Skin epidermis (tissue), 12 donors: ENCODE measurements at regions not wholly inside any gene's neighbourhood (a gene's known extent, or its start where the extent isn't known, plus 50 kb on each side); places are given as distances from the start of the nearest gene placed in this dataset.

Experiments
- H3K27ac ChIP-seq, 21 experiments: fragments of 200-600 bp; sonication (generic) in 11 of 21; one replicate each; pipeline ENCODE4 v1.5.0; 2020; ENCODE audit warnings: mild to moderate bottlenecking in 3 of 21, inconsistent platforms in 2 of 21, moderate library complexity in 2 of 21
- H3K4me3 ChIP-seq, 7 experiments: fragments of 200-600 bp; sonication (generic) in 2 of 7; one replicate each; pipeline ENCODE4 v1.5.0; 2020; ENCODE audit warnings: inconsistent platforms in 2 of 7, mild to moderate bottlenecking in 2 of 7, moderate library complexity in 1 of 7

DNA sequence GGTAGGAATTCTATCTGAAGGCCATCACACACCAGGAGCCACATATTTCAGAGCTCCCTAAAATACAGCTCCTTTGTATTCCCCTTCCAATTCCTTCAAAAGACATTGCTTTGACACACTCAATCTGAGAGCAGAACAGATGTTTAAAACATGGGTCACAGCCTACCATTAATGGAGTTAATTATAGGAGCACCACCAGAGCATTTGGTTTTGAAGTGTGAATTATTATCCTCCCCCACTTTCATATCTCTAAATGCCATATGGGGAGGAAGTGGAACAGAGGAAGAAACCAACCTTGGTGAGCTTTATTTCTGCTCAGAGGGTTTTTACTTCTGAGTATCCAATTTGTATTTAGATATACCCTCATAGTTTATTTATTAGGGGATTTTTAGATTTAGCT, 50.7 kb upstream of the TNFRSF21 start:
- Histone ChIP-seq H3K27ac (no peak overlapping the region), H3K4me3 (no peak overlapping the region)

DNA sequence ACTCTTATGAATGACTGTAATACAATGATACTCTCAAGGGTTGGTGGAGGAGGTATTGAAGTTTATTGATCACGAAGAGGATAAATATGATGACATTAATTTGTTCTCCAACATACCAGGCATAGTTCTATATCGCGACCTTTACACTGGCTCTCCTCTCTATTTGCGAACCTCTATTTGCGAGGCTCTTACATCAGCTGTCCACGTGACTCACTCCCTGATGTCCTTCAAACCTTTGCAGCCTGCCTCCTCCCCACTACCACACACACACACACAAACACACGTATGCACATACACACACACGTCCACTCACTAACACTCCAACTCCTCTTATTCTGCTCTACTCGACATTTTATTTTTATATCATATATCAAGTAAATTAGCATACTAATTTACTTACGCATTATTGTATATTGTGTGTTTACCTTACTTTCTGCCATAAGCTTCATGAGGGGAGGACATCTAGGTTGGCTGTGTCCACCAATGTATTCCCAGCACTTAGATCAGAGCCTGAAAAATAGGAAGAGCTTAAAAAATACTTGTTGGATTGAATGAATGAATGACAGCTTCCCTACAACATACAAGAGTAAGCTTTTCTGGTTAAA, 53.3 kb upstream of the TNFRSF21 start:
- Histone ChIP-seq H3K27ac (no peak overlapping the region), H3K4me3 (no peak overlapping the region)

DNA sequence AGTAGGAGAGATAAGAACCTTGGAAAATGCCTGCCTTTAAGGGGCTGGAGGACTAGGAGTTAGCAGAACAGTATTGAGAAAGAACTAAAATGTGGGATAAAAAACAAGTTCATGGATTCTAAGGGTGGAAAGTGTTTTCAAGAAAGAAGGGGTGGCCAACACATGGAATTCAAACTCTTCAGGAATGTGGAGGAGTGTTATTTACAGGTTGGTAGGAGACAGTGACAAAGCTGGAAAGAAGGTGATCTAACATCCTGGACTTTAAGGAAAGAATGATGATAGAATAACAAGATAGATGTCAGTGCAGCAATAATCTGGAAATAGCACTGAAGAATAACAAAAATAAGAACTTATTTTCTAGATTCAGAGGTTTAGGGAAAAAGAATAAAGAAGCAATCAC, 54.0 kb upstream of the TNFRSF21 start:
- H3K27ac ChIP-seq, result no peak overlapping the region
- H3K4me3 ChIP-seq, result no peak overlapping the region

DNA sequence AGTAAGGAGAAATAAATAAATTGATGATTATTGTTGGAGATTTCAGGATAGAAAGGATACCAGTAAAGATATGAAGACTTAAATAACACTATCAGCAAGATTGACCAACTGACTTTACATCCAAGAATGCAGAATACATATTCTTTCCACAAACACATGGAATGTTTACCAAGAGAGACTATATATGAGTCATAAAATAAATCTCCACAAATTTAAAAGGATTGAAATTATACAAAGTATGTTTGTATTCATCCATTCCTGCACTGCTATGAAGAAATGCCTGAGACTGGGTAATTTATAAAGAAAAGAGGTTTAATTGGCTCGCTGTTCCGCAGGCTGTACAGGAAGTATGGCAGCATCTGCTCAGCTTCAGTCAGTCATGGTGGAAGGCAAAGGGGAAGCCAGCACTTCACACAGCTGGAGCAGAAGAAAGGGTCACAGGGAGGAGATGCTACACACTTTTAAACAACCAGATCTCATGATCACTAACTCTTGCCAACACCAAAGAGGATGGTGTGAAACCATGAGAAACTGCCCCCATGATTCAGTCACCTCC, 56.7 kb upstream of the TNFRSF21 start:
- Histone ChIP-seq H3K27ac (no peak overlapping the region), H3K4me3 (no peak overlapping the region)

DNA sequence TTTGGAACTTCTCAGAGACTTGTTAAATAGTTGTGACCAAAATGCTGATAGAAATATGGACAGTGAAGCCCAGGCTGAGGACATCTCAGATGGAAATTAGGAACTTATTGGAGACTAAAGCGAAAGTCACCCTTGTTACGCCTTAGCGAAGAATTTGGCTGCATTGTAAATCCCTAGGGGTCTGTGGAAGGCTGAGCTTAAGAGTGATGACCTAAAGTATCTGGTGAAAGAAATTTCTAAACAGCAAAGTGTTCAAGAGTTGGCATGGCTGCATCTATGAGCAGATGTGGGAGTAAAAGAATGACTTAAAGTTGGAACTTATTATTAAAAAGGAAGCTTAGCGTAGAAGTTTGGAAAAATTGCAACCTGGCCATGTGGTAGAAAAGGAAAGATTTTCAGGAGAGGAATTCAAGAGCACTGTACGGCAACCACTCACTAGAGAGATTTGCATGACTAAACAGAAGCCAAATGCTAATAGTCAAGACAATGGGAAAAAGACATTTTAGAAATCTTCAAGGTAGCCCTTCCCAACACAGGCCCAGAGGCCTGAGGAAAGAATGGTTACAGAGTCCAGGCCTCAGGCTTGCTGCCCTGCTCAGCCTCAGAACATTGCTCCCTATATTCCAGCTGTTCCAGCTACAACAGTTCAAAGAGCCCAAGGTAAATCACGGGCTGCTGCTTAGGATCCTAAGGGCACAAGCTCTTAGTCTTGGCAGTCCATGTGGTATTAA, 61.6 kb upstream of the TNFRSF21 start:
- Histone ChIP-seq H3K27ac (no peak overlapping the region), H3K4me3 (no peak overlapping the region)

DNA sequence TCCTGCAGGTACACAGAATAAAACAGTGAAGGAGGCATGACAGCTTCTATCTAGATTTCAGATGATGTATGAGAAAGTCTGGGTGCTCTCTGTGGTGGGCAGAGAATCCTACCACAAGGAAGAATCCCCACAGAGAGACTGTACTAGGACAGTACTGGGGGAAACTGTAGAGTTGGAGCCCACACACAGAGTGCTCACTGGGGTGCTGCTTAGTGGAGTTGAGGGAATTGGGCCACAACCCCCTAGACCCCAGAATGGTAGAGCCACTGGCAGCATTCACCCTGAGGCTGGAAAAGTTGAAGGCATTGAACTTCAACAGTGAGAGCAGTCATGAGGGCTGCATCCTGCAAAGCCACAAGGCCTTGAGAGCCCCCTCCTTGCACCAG, 62.2 kb upstream of the TNFRSF21 start:
- Histone ChIP-seq H3K27ac (no peak overlapping the region), H3K4me3 (no peak overlapping the region)

DNA sequence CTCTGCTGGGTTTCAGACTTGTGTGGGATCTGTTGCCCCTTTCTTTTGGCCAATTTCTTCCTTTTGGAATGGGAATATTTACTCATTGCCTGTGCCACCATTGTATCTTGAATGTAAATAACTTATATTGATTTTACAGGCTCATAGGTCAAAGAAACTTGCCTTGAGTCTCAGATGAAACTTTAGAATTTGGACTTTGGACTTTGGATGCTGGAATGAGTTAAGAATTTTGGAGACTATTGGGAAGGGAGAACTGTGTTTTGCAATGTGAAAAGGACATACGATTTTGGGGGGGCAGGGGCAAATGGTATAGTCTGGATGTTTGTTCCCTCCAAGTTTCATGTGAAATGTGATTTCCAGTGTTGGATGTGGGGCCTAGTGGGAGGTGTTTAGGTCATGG, 62.6 kb upstream of the TNFRSF21 start:
- no peak overlapping the region for H3K4me3 ChIP-seq
- H3K27ac ChIP-seq, result no peak overlapping the region

DNA sequence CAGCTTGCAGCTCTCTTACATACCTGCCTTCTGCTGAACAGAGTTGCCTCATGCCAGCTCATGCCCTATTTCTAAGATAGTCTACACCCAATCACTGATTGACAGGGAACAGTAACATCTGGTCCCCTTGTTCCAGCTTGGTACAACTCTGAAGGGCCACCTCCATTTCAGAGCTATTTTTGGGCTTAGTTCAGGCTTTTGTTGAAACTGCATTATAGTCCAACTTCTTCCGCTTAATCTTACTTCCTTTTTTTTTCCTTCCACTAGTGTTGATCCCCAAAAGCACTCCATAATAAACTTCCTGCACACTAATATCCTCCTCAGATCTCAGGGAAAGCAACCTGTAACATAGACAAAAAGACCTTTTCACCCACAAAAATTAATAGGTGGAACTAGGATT, 65.7 kb upstream of the TNFRSF21 start:
- H3K4me3 ChIP-seq, result no peak overlapping the region
- H3K27ac ChIP-seq, result no peak overlapping the region

DNA sequence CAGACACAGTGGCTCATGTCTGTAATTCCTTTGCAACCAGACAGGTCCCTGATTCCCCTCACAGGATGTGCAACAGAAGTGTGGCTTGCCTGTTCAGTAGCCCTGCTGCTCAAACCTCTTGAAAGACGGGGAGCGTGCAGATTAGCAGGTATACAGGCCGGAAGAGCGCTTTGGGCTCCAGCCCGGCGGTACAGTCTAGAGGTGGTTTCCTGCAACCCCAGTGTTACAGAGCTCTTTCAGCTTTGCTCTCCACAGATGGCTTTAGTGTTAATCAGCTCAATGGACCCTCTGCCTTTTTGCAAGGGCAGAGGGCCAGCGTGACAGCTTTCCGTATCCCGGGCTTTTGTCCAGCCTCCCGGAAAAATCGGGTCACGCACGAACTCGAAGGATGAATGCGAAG, 67.2 kb upstream of the TNFRSF21 start:
- H3K27ac ChIP-seq, result no peak overlapping the region
- no peak overlapping the region for H3K4me3 ChIP-seq

DNA sequence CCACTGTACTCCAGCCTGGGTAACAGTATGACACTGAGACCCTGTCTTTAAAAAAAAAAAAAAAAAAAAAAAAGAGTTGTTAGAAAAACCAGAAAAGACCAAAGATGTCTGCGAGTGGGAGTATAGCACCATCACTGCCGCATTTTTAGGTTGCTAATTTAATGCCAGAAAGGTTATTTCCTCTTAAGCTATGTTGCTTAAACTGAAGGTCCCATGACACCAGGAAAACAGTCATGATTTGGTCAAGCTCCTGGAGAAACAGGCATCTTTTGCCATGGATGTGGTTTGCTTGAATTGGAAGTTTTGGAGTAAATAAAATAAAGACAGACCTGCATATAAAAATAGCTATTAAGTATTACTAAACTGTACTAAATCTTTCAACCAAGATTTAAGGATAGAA, 68.3 kb upstream of the TNFRSF21 start:
- Histone ChIP-seq H3K4me3 (no peak overlapping the region), H3K27ac (no peak overlapping the region)

DNA sequence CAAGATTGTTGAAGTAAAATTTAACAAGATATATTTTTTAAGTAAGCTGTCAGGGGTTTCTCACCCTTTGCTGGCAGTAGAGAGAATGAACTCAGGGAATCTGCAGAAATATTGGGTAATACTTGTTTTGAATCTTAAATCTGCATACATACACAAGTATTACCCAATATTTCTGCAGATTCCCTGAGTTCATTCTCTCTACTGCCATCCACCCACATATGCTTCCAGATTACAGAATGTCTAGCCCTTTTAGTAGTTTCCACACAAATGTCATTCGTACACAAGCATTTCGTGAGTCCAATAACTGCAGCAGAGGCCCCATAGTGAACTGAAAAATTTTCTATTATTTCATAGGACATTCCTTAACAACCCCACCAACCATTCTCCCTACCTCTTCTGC, 69.6 kb upstream of the TNFRSF21 start:
- H3K4me3 ChIP-seq, result no peak overlapping the region
- H3K27ac ChIP-seq, result no peak overlapping the region

DNA sequence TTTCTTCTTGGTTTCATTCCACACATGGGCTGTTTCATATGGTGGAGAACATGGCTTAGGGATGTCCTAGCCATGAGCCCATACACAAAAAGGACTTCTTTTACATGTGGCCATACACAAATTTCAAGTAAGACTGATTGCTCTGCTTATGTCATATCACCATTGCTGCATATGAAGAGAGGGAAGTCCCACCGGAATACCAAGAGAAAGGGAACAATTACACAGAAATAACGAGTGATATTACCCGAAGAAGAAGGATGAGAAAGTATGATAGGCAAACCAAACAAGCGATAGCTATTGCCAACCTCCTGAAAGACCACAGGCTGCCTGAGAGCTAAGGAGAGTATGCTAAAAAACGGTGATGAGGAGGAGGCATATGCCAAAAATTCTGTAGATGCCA, 70.5 kb upstream of the TNFRSF21 start:
- Histone ChIP-seq H3K27ac (no peak overlapping the region), H3K4me3 (no peak overlapping the region)

DNA sequence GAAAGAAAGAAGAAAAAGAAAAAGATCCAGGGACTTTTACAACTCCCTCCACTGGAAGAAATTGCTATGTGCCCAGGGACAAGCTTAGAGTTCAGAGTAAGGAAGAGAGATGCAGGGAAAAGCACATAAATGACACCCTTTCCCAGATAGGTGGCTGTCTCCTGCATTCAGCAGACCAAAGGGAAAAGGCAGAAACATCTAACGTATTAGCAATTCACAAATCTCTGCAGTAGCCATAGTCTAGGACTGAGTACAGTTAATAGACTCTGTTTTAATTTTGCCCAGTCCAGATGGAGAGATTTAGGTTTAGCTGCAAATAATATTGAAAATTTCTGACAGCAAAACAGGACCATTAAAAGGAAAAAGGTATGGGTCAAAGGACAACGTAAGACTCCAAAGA, 71.3 kb upstream of the TNFRSF21 start:
- no peak overlapping the region for H3K27ac ChIP-seq

DNA sequence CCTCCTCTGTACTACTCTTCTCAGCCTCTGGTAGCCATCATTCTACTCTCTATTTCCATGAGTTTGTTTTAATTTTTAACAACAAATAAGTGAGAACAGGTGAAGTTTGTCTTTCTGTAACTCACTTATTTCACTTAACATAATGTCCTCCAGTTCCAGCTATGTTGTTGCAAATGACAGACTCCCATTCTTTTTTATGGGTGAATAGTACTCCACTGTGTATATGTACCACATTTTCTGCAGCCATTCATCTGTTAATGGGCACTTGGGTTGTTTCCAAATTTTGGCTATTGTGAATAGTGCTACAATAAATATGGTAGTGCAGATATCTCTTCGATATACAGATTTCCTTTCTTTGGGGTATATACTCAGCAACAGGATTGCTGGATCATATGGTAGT, 73.7 kb upstream of the TNFRSF21 start:
- H3K27ac ChIP-seq, result no peak overlapping the region
- no peak overlapping the region for H3K4me3 ChIP-seq

More for the DNA sequence above, 71.3 kb upstream of the TNFRSF21 start:
- no peak overlapping the region for H3K4me3 ChIP-seq

DNA sequence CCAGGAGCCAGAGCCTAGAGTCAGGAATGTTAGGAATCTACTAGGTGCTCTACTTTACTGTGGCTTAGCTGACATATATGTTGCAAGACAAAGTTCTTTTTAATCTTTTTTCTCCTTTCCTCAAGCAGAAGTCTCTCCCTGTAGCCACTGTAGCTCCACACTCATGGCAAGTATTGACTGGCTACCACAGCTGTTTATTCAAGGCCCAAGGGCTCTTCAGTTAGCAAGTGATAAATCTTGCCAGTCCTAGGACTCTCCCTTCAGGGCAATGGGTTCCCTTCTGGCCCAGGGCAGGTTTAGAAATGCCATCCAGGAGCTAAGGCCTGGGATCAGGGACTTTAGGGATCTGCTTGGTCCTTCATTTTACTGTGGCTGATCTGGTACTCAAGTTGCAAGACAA, 82.0 kb upstream of the TNFRSF21 start:
- Histone ChIP-seq H3K4me3 (no peak overlapping the region), H3K27ac (no peak overlapping the region)

DNA sequence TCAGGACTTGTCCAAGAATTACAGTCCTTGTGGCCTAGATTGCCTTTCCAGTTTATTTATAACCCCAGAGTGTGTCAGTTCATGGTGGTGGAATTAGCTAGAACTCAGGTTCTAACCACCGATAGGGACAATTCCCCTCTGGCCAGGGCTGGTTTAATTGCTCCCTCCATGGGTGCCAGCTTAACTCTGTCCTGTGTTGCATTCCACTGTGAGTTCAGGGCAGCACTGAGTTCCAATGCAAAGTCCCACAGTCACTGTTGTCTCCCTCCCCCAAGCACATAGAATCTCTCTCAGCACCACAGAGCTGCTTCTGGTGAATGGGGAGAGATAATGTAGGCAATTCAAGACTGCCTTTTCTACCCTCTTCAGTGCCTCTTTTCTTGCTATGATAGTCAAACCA, 82.5 kb upstream of the TNFRSF21 start:
- no peak overlapping the region for H3K27ac ChIP-seq
- no peak overlapping the region for H3K4me3 ChIP-seq

DNA sequence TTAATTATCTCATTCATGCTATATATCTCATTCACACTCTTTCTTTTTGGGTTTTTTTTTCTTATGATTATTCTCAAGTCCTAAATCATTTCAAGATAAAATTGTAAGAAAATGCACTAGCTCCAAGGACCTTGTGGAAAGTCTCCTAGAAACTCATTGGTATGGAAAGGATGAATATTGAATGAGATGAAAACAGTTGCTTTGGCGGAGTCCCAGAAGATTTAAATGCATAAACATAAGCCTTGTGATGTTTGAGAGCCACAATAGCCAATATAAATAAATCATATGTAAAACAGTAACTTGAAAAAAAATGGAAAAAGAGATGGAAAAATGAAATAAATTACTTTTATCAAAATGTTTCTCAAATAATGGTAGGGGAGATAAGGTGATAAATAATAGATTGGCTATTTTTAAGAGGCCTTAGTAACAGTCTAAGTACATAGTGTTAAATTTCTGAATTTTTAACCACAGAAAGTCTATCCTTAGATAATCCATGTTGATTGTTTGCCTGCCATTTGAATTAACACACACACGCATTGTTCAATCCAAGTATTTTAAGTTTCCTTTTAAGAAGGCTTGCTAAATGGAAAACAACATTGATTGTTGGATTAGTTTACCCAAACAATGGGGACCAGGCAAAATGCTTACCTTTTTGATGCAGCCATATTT, 81.1 kb upstream of the CD2AP start:
- Histone ChIP-seq H3K27ac (no peak overlapping the region), H3K4me3 (no peak overlapping the region)

DNA sequence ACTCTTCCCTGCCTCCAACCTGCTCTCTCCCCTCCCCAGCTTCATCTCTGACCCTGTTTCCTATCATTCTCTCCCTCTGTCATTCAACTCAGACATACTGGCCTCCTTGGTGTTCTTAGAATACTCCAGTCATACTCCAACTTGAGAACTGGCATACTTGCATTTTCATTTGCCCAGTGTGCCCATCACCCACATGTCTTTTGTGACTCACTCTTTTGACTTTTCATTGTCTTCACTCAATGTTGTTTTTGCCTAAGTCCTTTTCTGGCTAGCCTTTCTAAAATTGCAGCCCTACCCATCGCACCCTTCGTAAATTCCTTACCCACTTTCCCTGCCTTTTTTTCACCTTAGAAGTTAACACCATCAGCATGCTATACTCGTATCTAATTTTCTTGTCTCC, 77.0 kb upstream of the CD2AP start:
- Histone ChIP-seq H3K4me3 (no peak overlapping the region), H3K27ac (no peak overlapping the region)

DNA sequence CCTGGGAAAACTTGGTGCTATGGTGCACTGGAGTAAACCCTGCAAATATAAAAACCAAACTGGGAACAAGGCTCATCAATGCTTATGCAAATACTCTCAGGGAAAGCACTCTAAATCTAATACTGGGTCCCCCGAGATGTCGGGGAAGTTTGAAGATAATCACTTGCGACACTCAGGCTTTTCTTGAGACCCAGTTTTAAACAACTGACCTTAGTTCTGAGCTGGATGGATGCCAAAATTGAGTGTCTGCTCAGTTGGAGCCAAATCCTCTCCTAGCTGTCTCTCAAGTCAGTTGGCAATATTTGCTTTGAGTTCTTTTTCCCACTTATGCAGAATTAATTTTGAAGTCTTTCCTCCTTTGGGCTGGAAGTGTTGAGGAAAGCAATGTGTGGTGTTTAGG, 75.5 kb upstream of the CD2AP start:
- Histone ChIP-seq H3K4me3 (no peak overlapping the region), H3K27ac (no peak overlapping the region)

DNA sequence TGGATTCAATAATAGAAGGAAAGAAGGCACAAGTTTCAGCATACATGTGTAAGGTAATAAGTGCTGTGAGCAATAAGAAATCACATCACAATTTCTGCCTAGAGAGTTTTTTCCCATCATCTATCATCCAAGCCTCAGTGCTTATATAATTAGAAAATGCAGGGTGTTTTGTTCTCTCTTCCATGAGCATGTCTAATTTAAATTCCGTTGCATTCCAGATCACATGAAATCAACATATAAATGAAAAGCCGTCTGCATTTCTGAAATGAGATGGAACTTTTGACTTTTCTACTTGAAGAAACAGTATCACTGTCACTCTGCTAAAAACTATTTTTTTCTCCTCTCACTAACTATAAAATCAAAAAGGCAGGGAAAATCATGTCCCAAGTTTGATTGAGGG, 74.5 kb upstream of the CD2AP start:
- no peak overlapping the region for H3K4me3 ChIP-seq

DNA sequence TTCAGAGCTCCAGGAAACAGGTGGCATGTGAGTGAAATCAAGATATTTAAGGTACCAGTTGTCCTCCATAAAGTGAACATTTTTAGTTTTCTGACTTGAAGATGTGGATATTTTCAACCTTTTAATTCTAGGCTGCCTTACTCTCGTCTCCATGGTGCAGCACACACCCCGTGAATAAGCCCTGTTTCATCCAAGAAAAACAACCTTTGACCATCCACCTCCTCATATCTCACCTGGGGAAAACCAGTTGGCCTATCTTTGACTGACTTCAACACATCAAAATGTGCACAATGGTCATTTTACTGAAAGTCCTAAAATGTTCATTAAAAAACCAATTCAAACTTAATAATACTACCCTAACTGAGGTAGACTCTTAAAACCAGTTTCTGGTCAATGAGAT, 73.8 kb upstream of the CD2AP start:
- Histone ChIP-seq H3K27ac (no peak overlapping the region), H3K4me3 (no peak overlapping the region)

More for the DNA sequence above, 74.5 kb upstream of the CD2AP start:
- H3K27ac ChIP-seq, result no peak overlapping the region
